ENCODE measurements at regions not wholly inside any gene's neighbourhood (a gene's known extent, or its start where the extent isn't known, plus 50 kb on each side); places are given as distances from the start of the nearest gene placed in this dataset.

- Mint-ChIP-seq H3K27me3 (ENCODE audit: low read depth in 3 of 3) (peaks cover 0 to 2% (median 0%) of the 10 kb centered on the region in 3 donors), H3K4me1 (no peaks in the 10 kb centered on the region), H3K4me3 (no peak overlapping the region), H3K9me3 (peaks cover 0 to 4% (median 3%) of the 10 kb centered on the region in 7 donors), H3K27ac (no peak overlapping the region), H3K36me3 (no peaks in the 10 kb centered on the region)
- Histone ChIP-seq H3K27ac (ENCODE audit: low read depth in 1 of 2, low read length in 2 of 2) (no peak overlapping the region), H3K9ac (ENCODE audit: insufficient read depth, low read length, poor library complexity, severe bottlenecking) (no peak overlapping the region), H3K36me3 (replicated peaks in 1 of 2; ENCODE audit: control insufficient read depth in 1 of 2, insufficient read depth in 2 of 2, low read length in 2 of 2) (no peaks in the 10 kb centered on the region), H3K9me3 (replicated peaks in 1 of 2; ENCODE audit: control insufficient read depth in 1 of 2, insufficient read depth in 1 of 2, low read length in 2 of 2) (no peaks in the 10 kb centered on the region), H3K4me3 (replicated peaks in 1 of 3; ENCODE audit: low read depth in 2 of 3, low read length in 3 of 3) (no peak overlapping the region), H3K79me2 (ENCODE audit: insufficient read depth, low read length) (no peaks in the 10 kb centered on the region), H4K20me1 (ENCODE audit: insufficient read depth, low read length) (no peaks in the 10 kb centered on the region), H3K27me3 (ENCODE audit: control insufficient read depth in 2 of 2, insufficient read depth in 2 of 2, low read length in 2 of 2) (no peaks in the 10 kb centered on the region), H3K4me1 (ENCODE audit: control insufficient read depth in 1 of 2, insufficient read depth in 2 of 2, low read length in 2 of 2) (no peaks in the 10 kb centered on the region), H2AFZ (ENCODE audit: insufficient read depth, low read depth, low read length, poor library complexity, severe bottlenecking) (no peak overlapping the region), H3K4me2 (replicated peaks; ENCODE audit: extremely low read depth, low read length, poor library complexity, severe bottlenecking) (no peak overlapping the region)
- intact Hi-C loops (cut with micrococcal nuclease): no loop called here
- TF ChIP-seq, protein P1, sequence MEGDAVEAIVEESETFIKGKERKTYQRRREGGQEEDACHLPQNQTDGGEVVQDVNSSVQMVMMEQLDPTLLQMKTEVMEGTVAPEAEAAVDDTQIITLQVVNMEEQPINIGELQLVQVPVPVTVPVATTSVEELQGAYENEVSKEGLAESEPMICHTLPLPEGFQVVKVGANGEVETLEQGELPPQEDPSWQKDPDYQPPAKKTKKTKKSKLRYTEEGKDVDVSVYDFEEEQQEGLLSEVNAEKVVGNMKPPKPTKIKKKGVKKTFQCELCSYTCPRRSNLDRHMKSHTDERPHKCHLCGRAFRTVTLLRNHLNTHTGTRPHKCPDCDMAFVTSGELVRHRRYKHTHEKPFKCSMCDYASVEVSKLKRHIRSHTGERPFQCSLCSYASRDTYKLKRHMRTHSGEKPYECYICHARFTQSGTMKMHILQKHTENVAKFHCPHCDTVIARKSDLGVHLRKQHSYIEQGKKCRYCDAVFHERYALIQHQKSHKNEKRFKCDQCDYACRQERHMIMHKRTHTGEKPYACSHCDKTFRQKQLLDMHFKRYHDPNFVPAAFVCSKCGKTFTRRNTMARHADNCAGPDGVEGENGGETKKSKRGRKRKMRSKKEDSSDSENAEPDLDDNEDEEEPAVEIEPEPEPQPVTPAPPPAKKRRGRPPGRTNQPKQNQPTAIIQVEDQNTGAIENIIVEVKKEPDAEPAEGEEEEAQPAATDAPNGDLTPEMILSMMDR (IDR thresholded peaks at IDR 0.05): no peak
- DNase-seq: no peak
- WGBS (ENCODE audit: insufficient coverage): 94% methylated on average over 2 of the region's 3 CpGs
Observed at GRCh38 chr4:56217343-56217890, 169.9 kb downstream of the AASDH start.

GRCh38 chr4:56215901-56216300 is 171.4 kb downstream of the AASDH start:
- Histone ChIP-seq H3K9me3 (replicated peaks in 1 of 2; ENCODE audit: control insufficient read depth in 1 of 2, insufficient read depth in 1 of 2, low read length in 2 of 2) (peaks cover 7 to 11% of the 10 kb centered on the region in 2 donors), H4K20me1 (ENCODE audit: insufficient read depth, low read length) (no peaks in the 10 kb centered on the region), H3K27ac (ENCODE audit: low read depth in 1 of 2, low read length in 2 of 2) (no peak overlapping the region), H3K9ac (ENCODE audit: insufficient read depth, low read length, poor library complexity, severe bottlenecking) (no peak overlapping the region), H3K36me3 (replicated peaks in 1 of 2; ENCODE audit: control insufficient read depth in 1 of 2, insufficient read depth in 2 of 2, low read length in 2 of 2) (no peaks in the 10 kb centered on the region), H3K4me2 (replicated peaks; ENCODE audit: extremely low read depth, low read length, poor library complexity, severe bottlenecking) (no peak overlapping the region), H3K79me2 (ENCODE audit: insufficient read depth, low read length) (no peaks in the 10 kb centered on the region), H3K27me3 (ENCODE audit: control insufficient read depth in 2 of 2, insufficient read depth in 2 of 2, low read length in 2 of 2) (no peaks in the 10 kb centered on the region), H3K4me3 (replicated peaks in 1 of 3; ENCODE audit: low read depth in 2 of 3, low read length in 3 of 3) (no peak overlapping the region), H2AFZ (ENCODE audit: insufficient read depth, low read depth, low read length, poor library complexity, severe bottlenecking) (no peak overlapping the region), H3K4me1 (ENCODE audit: control insufficient read depth in 1 of 2, insufficient read depth in 2 of 2, low read length in 2 of 2) (no peaks in the 10 kb centered on the region)
- intact Hi-C loops (cut with micrococcal nuclease): no loop called here
- Mint-ChIP-seq H3K4me3 (no peak overlapping the region), H3K27me3 (ENCODE audit: low read depth in 3 of 3) (peaks cover 0 to 2% (median 0%) of the 10 kb centered on the region in 3 donors), H3K9me3 (peaks cover 6 to 13% (median 11%) of the 10 kb centered on the region in 7 donors), H3K27ac (peak overlapping the region in 1 of 7 donors; percentile 56), H3K4me1 (no peaks in the 10 kb centered on the region), H3K36me3 (no peaks in the 10 kb centered on the region)
- TF ChIP-seq, protein P1 (IDR thresholded peaks at IDR 0.05): no peak
- WGBS (ENCODE audit: insufficient coverage): no CpG with 5 or more reads among the region's 3 CpGs
- no peak for DNase-seq
